Skin epidermis (tissue), 12 donors: ENCODE measurements at regions not wholly inside any gene's neighbourhood (a gene's known extent, or its start where the extent isn't known, plus 50 kb on each side); places are given as distances from the start of the nearest gene placed in this dataset.
"Not testable (repeated sequence)": the region's sequence is repeated elsewhere in the genome, so short reads cannot be mapped to it uniquely, and the experiment has no call there.

Experiments
- H3K27ac ChIP-seq, 21 experiments: fragments of 200-600 bp; sonication (generic) in 11 of 21; one replicate each; pipeline ENCODE4 v1.5.0; 2020; ENCODE audit warnings: mild to moderate bottlenecking in 3 of 21, inconsistent platforms in 2 of 21, moderate library complexity in 2 of 21
- H3K4me3 ChIP-seq, 7 experiments: fragments of 200-600 bp; sonication (generic) in 2 of 7; one replicate each; pipeline ENCODE4 v1.5.0; 2020; ENCODE audit warnings: inconsistent platforms in 2 of 7, mild to moderate bottlenecking in 2 of 7, moderate library complexity in 1 of 7

GRCh38 chr17:13442361-13442760, 159.4 kb downstream of the HS3ST3A1 start:
- no peak overlapping the region for H3K4me3 ChIP-seq
- no peak overlapping the region for H3K27ac ChIP-seq

- Histone ChIP-seq H3K27ac (no peak overlapping the region), H3K4me3 (no peak overlapping the region)
These were observed 159.9 kb downstream of the HS3ST3A1 start for GRCh38 chr17:13441873-13442272.

GRCh38 chr17:13437966-13438779, 163.6 kb downstream of the HS3ST3A1 start:
- H3K4me3 ChIP-seq: no peak overlapping the region
- H3K27ac ChIP-seq: no peak overlapping the region

- H3K27ac ChIP-seq: no peak overlapping the region
- no peak overlapping the region for H3K4me3 ChIP-seq
These were observed 166.5 kb downstream of the HS3ST3A1 start for GRCh38 chr17:13435230-13435629.

- Histone ChIP-seq H3K27ac (peak overlapping the region in 1 of 21 experiments; percentile 10), H3K4me3 (no peak overlapping the region)
These were observed 172.5 kb downstream of the HS3ST3A1 start for GRCh38 chr17:13429201-13429600.

- H3K4me3 ChIP-seq: no peak overlapping the region
- H3K27ac ChIP-seq: no peak overlapping the region
These were observed 173.1 kb downstream of the HS3ST3A1 start for GRCh38 chr17:13428611-13429042.

GRCh38 chr17:13426991-13427390, 174.7 kb downstream of the HS3ST3A1 start:
- no peak overlapping the region for H3K4me3 ChIP-seq

GRCh38 chr17:13425390-13425789, 176.3 kb downstream of the HS3ST3A1 start:
- no peak overlapping the region for H3K4me3 ChIP-seq
- no peak overlapping the region for H3K27ac ChIP-seq

More at GRCh38 chr17:13426991-13427390, 174.7 kb downstream of the HS3ST3A1 start:
- H3K27ac ChIP-seq: no peak overlapping the region

- Histone ChIP-seq H3K4me3 (no peak overlapping the region), H3K27ac (no peak overlapping the region)
These were observed 180.1 kb downstream of the HS3ST3A1 start for GRCh38 chr17:13421581-13422130.

- H3K4me3 ChIP-seq: no peak overlapping the region
- H3K27ac ChIP-seq: no peak overlapping the region
These were observed 180.9 kb downstream of the HS3ST3A1 start for GRCh38 chr17:13420878-13421277.

GRCh38 chr17:13420418-13420826, 181.3 kb downstream of the HS3ST3A1 start:
- Histone ChIP-seq H3K4me3 (no peak overlapping the region), H3K27ac (no peak overlapping the region)

- H3K4me3 ChIP-seq: no peak overlapping the region
- H3K27ac ChIP-seq: no peak overlapping the region
These were observed 182.1 kb downstream of the HS3ST3A1 start for GRCh38 chr17:13419676-13420075.

GRCh38 chr17:13418891-13419290, 182.8 kb downstream of the HS3ST3A1 start:
- H3K27ac ChIP-seq: no peak overlapping the region
- H3K4me3 ChIP-seq: no peak overlapping the region

GRCh38 chr17:13417381-13417950, 184.3 kb downstream of the HS3ST3A1 start:
- H3K4me3 ChIP-seq: no peak overlapping the region

GRCh38 chr17:13416748-13417363, 184.9 kb downstream of the HS3ST3A1 start:
- Histone ChIP-seq H3K27ac (no peak overlapping the region), H3K4me3 (no peak overlapping the region)

More at GRCh38 chr17:13417381-13417950, 184.3 kb downstream of the HS3ST3A1 start:
- no peak overlapping the region for H3K27ac ChIP-seq

GRCh38 chr17:13415871-13416416, 185.8 kb downstream of the HS3ST3A1 start:
- H3K27ac ChIP-seq: no peak overlapping the region
- no peak overlapping the region for H3K4me3 ChIP-seq

- not testable (repeated sequence) for H3K27ac ChIP-seq, H3K4me3 ChIP-seq
These were observed 186.5 kb downstream of the HS3ST3A1 start for GRCh38 chr17:13415200-13415599.

- H3K27ac ChIP-seq: no peak overlapping the region
- H3K4me3 ChIP-seq: no peak overlapping the region
These were observed 188.7 kb downstream of the HS3ST3A1 start for GRCh38 chr17:13413001-13413400.

- H3K27ac ChIP-seq: no peak overlapping the region
- H3K4me3 ChIP-seq: no peak overlapping the region
These were observed 190.9 kb downstream of the HS3ST3A1 start for GRCh38 chr17:13410874-13411273.

GRCh38 chr17:13410214-13410613, 191.5 kb downstream of the HS3ST3A1 start:
- H3K27ac ChIP-seq: no peak overlapping the region
- no peak overlapping the region for H3K4me3 ChIP-seq
